Forelimb muscle (tissue), 1 donor: ENCODE measurements at regions not wholly inside any gene's neighbourhood (a gene's known extent, or its start where the extent isn't known, plus 50 kb on each side); places are given as distances from the start of the nearest gene placed in this dataset.
"Not testable (repeated sequence)": the region's sequence is repeated elsewhere in the genome, so short reads cannot be mapped to it uniquely, and the experiment has no call there.

Experiments used
- DNase-seq: peaks from one replicate; pipeline ENCODE4 v3.0.0-alpha.2; 2013; ENCODE audit warnings: low read depth

GRCh38 chr3:127440384-127440783 is 150.1 kb downstream of the TPRA1 start:
- DNase-seq: no peak

GRCh38 chr3:127439621-127440020 is 150.9 kb downstream of the TPRA1 start:
- no peak for DNase-seq

GRCh38 chr3:127438951-127439350 is 151.1 kb upstream of the PRR20G start:
- no peak for DNase-seq

- no peak for DNase-seq
Measured at GRCh38 chr3:127438371-127438770, 150.5 kb upstream of the PRR20G start.

- DNase-seq: not testable (repeated sequence)
Measured at GRCh38 chr3:127435299-127435698, 147.5 kb upstream of the PRR20G start.

GRCh38 chr3:127431066-127431465 is 143.2 kb upstream of the PRR20G start:
- no peak for DNase-seq

GRCh38 chr3:127428344-127428997 is 140.6 kb upstream of the PRR20G start:
- DNase-seq: no peak

- no peak for DNase-seq
Measured at GRCh38 chr3:127427666-127428065, 139.8 kb upstream of the PRR20G start.

GRCh38 chr3:127427156-127427555 is 139.3 kb upstream of the PRR20G start:
- no peak for DNase-seq

GRCh38 chr3:127426444-127427153 is 138.8 kb upstream of the PRR20G start:
- DNase-seq: peak; percentile 36

GRCh38 chr3:127425505-127426443 is 137.9 kb upstream of the PRR20G start:
- no peak for DNase-seq

- DNase-seq: no peak
Measured at GRCh38 chr3:127424766-127425504, 137.1 kb upstream of the PRR20G start.

- no peak for DNase-seq
Measured at GRCh38 chr3:127423856-127424765, 136.3 kb upstream of the PRR20G start.

- no peak for DNase-seq
Measured at GRCh38 chr3:127422663-127423375, 135.0 kb upstream of the PRR20G start.

- no peak for DNase-seq
Measured at GRCh38 chr3:127421943-127422662, 134.3 kb upstream of the PRR20G start.

- no peak for DNase-seq
Measured at GRCh38 chr3:127420829-127421228, 133.0 kb upstream of the PRR20G start.

- DNase-seq: no peak
Measured at GRCh38 chr3:127419641-127420553, 132.1 kb upstream of the PRR20G start.

GRCh38 chr3:127419182-127419581 is 131.3 kb upstream of the PRR20G start:
- DNase-seq: no peak
